GM23338 (cell line): ENCODE measurements at regions not wholly inside any gene's neighbourhood (a gene's known extent, or its start where the extent isn't known, plus 50 kb on each side); places are given as distances from the start of the nearest gene placed in this dataset.
A peak's percentile ranks its signal among the peaks of the same experiment; 100 is the strongest.

Experiments used
- ATAC-seq: fragments of 200-7000 bp; cut with Tn5 transposase; 3 replicates; pipeline ENCODE4 v1.9.1; 2020
- DNase-seq: peaks from one replicate; pipeline ENCODE4 v3.0.0-alpha.2; 2015; ENCODE audit warnings: low spot score
- H2AFZ ChIP-seq: fragments of 200-600 bp; sonication (generic); 2 replicates; pipeline ENCODE4 v1.8.0; 2016; ENCODE audit warnings: antibody characterized with exemption, mild to moderate bottlenecking, moderate library complexity
- H3F3A ChIP-seq: fragments of 200-600 bp; sonication (generic); replicated peaks from 2 replicates; pipeline ENCODE4 v1.8.0; 2017; ENCODE audit warnings: antibody characterized with exemption, mixed run types, low read depth
- H3K27ac ChIP-seq: fragments of 200-600 bp; sonication (generic); 2 replicates; pipeline ENCODE4 v1.6.1; 2016; ENCODE audit warnings: low read depth
- H3K27me3 ChIP-seq: fragments of 200-600 bp; sonication (generic); 2 replicates; pipeline ENCODE4 v1.8.0; 2016; ENCODE audit warnings: mild to moderate bottlenecking, mixed run types, moderate library complexity; ENCODE audit not compliant: insufficient read depth
- H3K36me3 ChIP-seq: fragments of 200-600 bp; sonication (generic); 2 replicates; pipeline ENCODE4 v1.8.0; 2016; ENCODE audit warnings: mild to moderate bottlenecking; ENCODE audit not compliant: insufficient read depth
- H3K4me1 ChIP-seq: fragments of 200-600 bp; sonication (generic); 2 replicates; pipeline ENCODE4 v1.8.0; 2016; ENCODE audit warnings: mild to moderate bottlenecking, moderate library complexity; ENCODE audit not compliant: insufficient read depth
- H3K4me2 ChIP-seq: fragments of 200-600 bp; sonication (generic); 2 replicates; pipeline ENCODE4 v1.7.1; 2017; ENCODE audit warnings: mixed run types
- H3K4me3 ChIP-seq: fragments of 200-600 bp; sonication (generic); 2 replicates; pipeline ENCODE4 v1.6.1; 2016; ENCODE audit warnings: mixed run types
- H3K79me2 ChIP-seq: fragments of 200-600 bp; sonication (generic); replicated peaks from 2 replicates; pipeline ENCODE4 v1.8.0; 2017; ENCODE audit warnings: mild to moderate bottlenecking; ENCODE audit not compliant: insufficient read depth
- H3K9me2 ChIP-seq: fragments of 200-600 bp; sonication (generic); 2 replicates; pipeline ENCODE4 v1.8.0; 2017; ENCODE audit not compliant: insufficient read depth
- H4K20me1 ChIP-seq: fragments of 200-600 bp; sonication (generic); replicated peaks from 2 replicates; pipeline ENCODE4 v1.8.0; 2017; ENCODE audit warnings: mild to moderate bottlenecking; ENCODE audit not compliant: insufficient read depth
- H3K27ac Mint-ChIP-seq: 2 replicates; pipeline ENCODE4 v1.8.0; 2020; ENCODE audit warnings: inconsistent platforms, mild to moderate bottlenecking, moderate library complexity, mixed read lengths
- H3K27me3 Mint-ChIP-seq: 3 replicates; pipeline ENCODE4 v1.8.0; 2022; ENCODE audit warnings: low read depth, mild to moderate bottlenecking, moderate library complexity, mixed read lengths, inconsistent platforms; ENCODE audit not compliant: insufficient read depth, poor library complexity
- H3K36me3 Mint-ChIP-seq: 3 replicates; pipeline ENCODE4 v1.8.0; 2021; ENCODE audit warnings: low read depth, mild to moderate bottlenecking, inconsistent platforms, moderate library complexity, mixed read lengths
- H3K4me1 Mint-ChIP-seq: 3 replicates; pipeline ENCODE4 v1.8.0; 2020; ENCODE audit warnings: mild to moderate bottlenecking, inconsistent platforms, mixed read lengths
- H3K4me3 Mint-ChIP-seq: 3 replicates; pipeline ENCODE4 v1.8.0; 2021; ENCODE audit warnings: moderate library complexity, mild to moderate bottlenecking, inconsistent platforms, mixed read lengths
- H3K9me3 Mint-ChIP-seq: 3 replicates; pipeline ENCODE4 v1.8.0; 2020; ENCODE audit warnings: moderate library complexity, mild to moderate bottlenecking, inconsistent platforms, mixed read lengths
- CREB1 ChIP-seq: fragments of 250-450 bp; sonication (Bioruptor Pico); IDR thresholded peaks from 2 replicates; pipeline ENCODE4 v1.5.0; 2020; ENCODE audit warnings: low read depth, mild to moderate bottlenecking, moderate library complexity
- CTCF ChIP-seq, 2 experiments: fragments of 200-600 bp in 1 of 2; sonication (generic) in 1 of 2; conservative IDR thresholded peaks; 2 replicates each; pipeline versions ENCODE4 v1.5.1 to v1.6.1; 2016 to 2017; ENCODE audit warnings: antibody characterized with exemption in 2 of 2, low read depth in 2 of 2, mild to moderate bottlenecking in 2 of 2, moderate library complexity in 1 of 2
- ETS1 ChIP-seq: IDR thresholded peaks from 2 replicates; pipeline ENCODE4 v1.6.1; 2016; ENCODE audit warnings: antibody characterized with exemption
- EZH2 ChIP-seq: fragments of 200-600 bp; sonication (generic); IDR thresholded peaks from one replicate; pipeline ENCODE4 v1.8.0; 2017; ENCODE audit warnings: antibody characterized with exemption, mild to moderate bottlenecking, low read depth; ENCODE audit not compliant: unreplicated experiment
- EZH2phosphoT487 ChIP-seq: fragments of 200-600 bp; sonication (generic); IDR thresholded peaks from one replicate; pipeline ENCODE4 v1.8.1; 2018; ENCODE audit warnings: antibody characterized with exemption; ENCODE audit not compliant: unreplicated experiment
- JUNB ChIP-seq: IDR thresholded peaks from one replicate; pipeline ENCODE4 v1.6.1; 2016; ENCODE audit warnings: antibody characterized with exemption; ENCODE audit not compliant: unreplicated experiment
- POLR2AphosphoS5 ChIP-seq: IDR thresholded peaks from 2 replicates; pipeline ENCODE4 v1.6.1; 2016; ENCODE audit warnings: antibody characterized with exemption, low read depth
- REST ChIP-seq: IDR thresholded peaks from one replicate; pipeline ENCODE4 v1.6.1; 2018; ENCODE audit warnings: antibody characterized with exemption; ENCODE audit not compliant: unreplicated experiment
- STAT1 ChIP-seq: IDR thresholded peaks from one replicate; pipeline ENCODE4 v1.6.1; 2016; ENCODE audit warnings: antibody characterized with exemption; ENCODE audit not compliant: unreplicated experiment
- ZNF114 ChIP-seq: fragments of 250-450 bp; sonication (Bioruptor Pico); IDR thresholded peaks from 2 replicates; pipeline ENCODE4 v1.5.0; 2020; ENCODE audit warnings: mild to moderate bottlenecking, moderate library complexity

- no peak overlapping the region for H3K4me2 ChIP-seq
- H3K79me2 ChIP-seq: no peaks in the 10 kb centered on the region
- no peaks in the 10 kb centered on the region for H3K9me2 ChIP-seq
- H3K4me3 Mint-ChIP-seq: no peak overlapping the region
- no peaks in the 10 kb centered on the region for H3F3A ChIP-seq
- H3K4me1 Mint-ChIP-seq: peaks cover 21% of the 10 kb centered on the region
- no peaks in the 10 kb centered on the region for H3K4me1 ChIP-seq
- H3K27me3 Mint-ChIP-seq: peaks cover 5% of the 10 kb centered on the region
- H3K27me3 ChIP-seq: no peaks in the 10 kb centered on the region
- no peak overlapping the region for H3K27ac ChIP-seq
- no peaks in the 10 kb centered on the region for H3K36me3 Mint-ChIP-seq
- no peak overlapping the region for H2AFZ ChIP-seq
- ATAC-seq: peak; percentile 51; the same call in 2 of the 3 replicates
- peak; percentile 55 for DNase-seq
- no peaks in the 10 kb centered on the region for H4K20me1 ChIP-seq
- H3K27ac Mint-ChIP-seq: no peak overlapping the region
- no peaks in the 10 kb centered on the region for H3K36me3 ChIP-seq
- no peak overlapping the region for H3K4me3 ChIP-seq
- TF ChIP-seq STAT1 (no peak), CTCF (conservative IDR thresholded peaks at IDR 0.05; ENCODE audit: low read depth in 2 of 2) (peak; percentile 56 to 85)
- H3K9me3 Mint-ChIP-seq: no peaks in the 10 kb centered on the region
Observed at GRCh38 chr6:168150551-168151320, 71.7 kb upstream of the FRMD1 start.

- H3K4me3 ChIP-seq: no peak overlapping the region
- Mint-ChIP-seq H3K9me3 (no peaks in the 10 kb centered on the region), H3K4me3 (no peak overlapping the region), H3K27ac (no peak overlapping the region), H3K27me3 (peaks cover 2% of the 10 kb centered on the region), H3K36me3 (no peaks in the 10 kb centered on the region), H3K4me1 (peaks cover 6% of the 10 kb centered on the region; the same call in 2 of the 3 replicates)
- H3K9me2 ChIP-seq: no peaks in the 10 kb centered on the region
- H3K36me3 ChIP-seq: no peaks in the 10 kb centered on the region
- no peaks in the 10 kb centered on the region for H3K79me2 ChIP-seq
- no peak for DNase-seq
- H3K27me3 ChIP-seq: no peaks in the 10 kb centered on the region
- H3K4me2 ChIP-seq: no peak overlapping the region
- no peak overlapping the region for H3K27ac ChIP-seq
- H2AFZ ChIP-seq: no peak overlapping the region
- no peaks in the 10 kb centered on the region for H3F3A ChIP-seq
- ATAC-seq: no peak
- no peaks in the 10 kb centered on the region for H4K20me1 ChIP-seq
- H3K4me1 ChIP-seq: no peaks in the 10 kb centered on the region
- TF ChIP-seq EZH2 (no peak), JUNB (no peak), STAT1 (no peak), CTCF (conservative IDR thresholded peaks at IDR 0.05; ENCODE audit: low read depth in 2 of 2) (no peak), EZH2phosphoT487 (no peak), CREB1 (CRISPR knock-in tag) (no peak), REST (no peak), POLR2AphosphoS5 (no peak), ETS1 (no peak), ZNF114 (CRISPR knock-in tag) (no peak)
Observed at GRCh38 chr6:168149015-168149414, 70.0 kb upstream of the FRMD1 start.
